HepG2 (cell line): ENCODE measurements at regions not wholly inside any gene's neighbourhood (a gene's known extent, or its start where the extent isn't known, plus 50 kb on each side); places are given as distances from the start of the nearest gene placed in this dataset.

Experiments used
- ATAC-seq: fragments of 200-7000 bp; cut with Tn5 transposase; 3 replicates; pipeline ENCODE4 v1.9.1; 2020; ENCODE audit warnings: mild to moderate bottlenecking, moderate library complexity
- BruUV-seq: library from RNA; stranded (reverse); fragments of 400-500 nt; replicated peaks from 2 replicates; lab custom pipeline; 2021; lab: Mats Ljungman, UMichigan
- CTCF ChIA-PET: fragments of 300-600 bp; formaldehyde crosslinking; extraction: SDS; loops from one replicate; lab custom pipeline; 2021; ENCODE audit warnings: low total read pairs, inconsistent platforms, low intra/inter-chr PET ratio; lab: Yijun Ruan, JAX
- POLR2A ChIA-PET: fragments of 350-600 bp; sonication (Branson Sonifier 250); formaldehyde crosslinking; loops from one replicate; lab custom pipeline; 2020; ENCODE audit warnings: antibody characterized with exemption, inconsistent platforms; lab: Yijun Ruan, JAX
- DNase-seq: peaks from one replicate; pipeline ENCODE4 v3.0.0-alpha.2; 2015; ENCODE audit warnings: low spot score
- FAIRE-seq: peaks from 3 replicates; lab custom pipeline; 2011; peaks lifted over from hg19 to GRCh38; lab: Jason Lieb, UNC
- H2AFZ ChIP-seq: one replicate; pipeline ENCODE4 v1.6.1; 2011; ENCODE audit warnings: low read length, inconsistent platforms
- H3K27ac ChIP-seq: fragments of 300-600 bp; 3 replicates; pipeline ENCODE4 v1.8.0; 2011; ENCODE audit warnings: mixed run types, mild to moderate bottlenecking, mixed read lengths, low read length, inconsistent platforms; ENCODE audit not compliant: insufficient read depth; ENCODE audit errors: extremely low read length
- H3K27me3 ChIP-seq, 2 experiments: fragments of 200-600 bp in 1 of 2; 2 replicates in 1 of 2; 3 replicates in 1 of 2; pipeline versions ENCODE4 v1.6.0 to v1.8.0; 2011; ENCODE audit warnings: low read length in 2 of 2, mild to moderate bottlenecking in 2 of 2, moderate library complexity in 2 of 2, inconsistent platforms in 1 of 2; ENCODE audit not compliant: insufficient read depth in 2 of 2, control insufficient read depth in 1 of 2
- H3K36me3 ChIP-seq, 2 experiments: fragments of 200-600 bp in 1 of 2; replicated peaks in 1 of 2; 2 replicates in 1 of 2; 3 replicates in 1 of 2; pipeline versions ENCODE4 v1.5.1 to v1.8.0; 2011; ENCODE audit warnings: low read length in 2 of 2, inconsistent platforms in 1 of 2; ENCODE audit not compliant: insufficient read depth in 2 of 2, control insufficient read depth in 1 of 2
- H3K4me1 ChIP-seq: 2 replicates; pipeline ENCODE4 v1.5.1; 2012; ENCODE audit warnings: low read length, inconsistent platforms; ENCODE audit not compliant: insufficient read depth
- H3K4me2 ChIP-seq: 2 replicates; pipeline ENCODE4 v1.6.0; 2011; ENCODE audit warnings: low read depth, low read length, inconsistent platforms
- H3K4me3 ChIP-seq, 3 experiments: fragments of 200-600 bp in 1 of 3; sonication (generic), shearing (Covaris generic) in 1 of 3; replicated peaks in 1 of 3; 2 replicates each; pipeline ENCODE4 v1.5.1; 2011 to 2016; ENCODE audit warnings: low read length in 3 of 3, inconsistent platforms in 2 of 3, low read depth in 2 of 3, mild to moderate bottlenecking in 2 of 3, control low read depth in 1 of 3, mixed read lengths in 1 of 3; ENCODE audit not compliant: insufficient read depth in 1 of 3
- H3K79me2 ChIP-seq: one replicate; pipeline ENCODE4 v1.6.1; 2011; ENCODE audit warnings: low read length, inconsistent platforms; ENCODE audit not compliant: insufficient read depth
- H3K9ac ChIP-seq: 2 replicates; pipeline ENCODE4 v1.6.0; 2011; ENCODE audit warnings: mild to moderate bottlenecking, low read depth, low read length, inconsistent platforms; ENCODE audit not compliant: insufficient read depth
- H3K9me3 ChIP-seq: 2 replicates; pipeline ENCODE4 v1.5.1; 2012; ENCODE audit warnings: mild to moderate bottlenecking, low read length
- H4K20me1 ChIP-seq: 2 replicates; pipeline ENCODE4 v1.6.0; 2011; ENCODE audit warnings: inconsistent platforms, mild to moderate bottlenecking, low read length, moderate library complexity; ENCODE audit not compliant: insufficient read depth
- ARID3A ChIP-seq: IDR thresholded peaks from 2 replicates; pipeline ENCODE4 v1.6.1; 2012; ENCODE audit warnings: low read depth, low read length, improper control_type of control experiment
- CSRNP1 ChIP-seq: sonication (generic); formaldehyde crosslinking; IDR thresholded peaks from 2 replicates; pipeline ENCODE4 v1.8.1; 2023; ENCODE audit warnings: mild to moderate bottlenecking, missing genetic modification reagents
- DRAP1 ChIP-seq: IDR thresholded peaks from 2 replicates; pipeline ENCODE4 v1.6.1; 2016; ENCODE audit warnings: missing genetic modification reagents, missing compliant biosample characterization
- NAIF1 ChIP-seq: sonication (generic); formaldehyde crosslinking; IDR thresholded peaks from 2 replicates; pipeline ENCODE4 v1.5.0; 2020; ENCODE audit warnings: mild to moderate bottlenecking, missing genetic modification reagents, borderline replicate concordance
- NCOR1 ChIP-seq: fragments of 200-600 bp; sonication (generic); IDR thresholded peaks from 2 replicates; pipeline ENCODE4 v1.7.0; 2017; ENCODE audit warnings: antibody characterized with exemption, low read length, borderline replicate concordance
- ZNF484 ChIP-seq: sonication (generic); formaldehyde crosslinking; IDR thresholded peaks from 2 replicates; pipeline ENCODE4 v1.5.1; 2020; ENCODE audit warnings: mild to moderate bottlenecking, low read depth, missing genetic modification reagents, borderline replicate concordance
- ZNF660 ChIP-seq: sonication (generic); formaldehyde crosslinking; IDR thresholded peaks from 2 replicates; pipeline ENCODE4 v1.5.1; 2020; ENCODE audit warnings: mild to moderate bottlenecking, low read depth, missing genetic modification reagents, borderline replicate concordance
- WGBS: methylation state at CpG from one replicate; pipeline ENCODE4 v1.1.6; 2017; ENCODE audit warnings: low lambda C conversion rate; 5-methylcytosine and 5-hydroxymethylcytosine counted together
- in situ Hi-C: cut with HindIII; loops from 2 replicates; pipeline ENCODE4 v1.10.0; 2017; ENCODE audit warnings: low pct_unique_long_range_greater_than_20kb; ENCODE audit not compliant: extremely low pct_ligation_motif_present
- intact Hi-C: fragments of 100-400 bp; cut with micrococcal nuclease; formaldehyde crosslinking; loops from one replicate; pipeline ENCODE4 v1.10.0; 2022; ENCODE audit not compliant: unreplicated experiment

- TF ChIP-seq ARID3A (no peak), ZNF660 (CRISPR knock-in tag) (no peak), CSRNP1 (no peak)
- TF ChIP-seq, all 625 proteins: peak for 0
These were observed 209.2 kb upstream of the ZC3H12A start (continued) for GRCh38 chr1:37265156-37265555.

GRCh38 chr1:37265786-37266667 is 208.4 kb upstream of the ZC3H12A start:
- Histone ChIP-seq H4K20me1 (no peaks in the 10 kb centered on the region), H3K27ac (no peak overlapping the region), H3K4me3 (no peak overlapping the region), H3K36me3 (no peaks in the 10 kb centered on the region), H2AFZ (no peak overlapping the region), H3K4me1 (no peaks in the 10 kb centered on the region), H3K9me3 (no peaks in the 10 kb centered on the region), H3K79me2 (no peaks in the 10 kb centered on the region), H3K4me2 (no peak overlapping the region), H3K9ac (no peak overlapping the region), H3K27me3 (no peaks in the 10 kb centered on the region)
- ATAC-seq (no peak), DNase-seq (no peak), FAIRE-seq (no peak)
- no TSS peak for BruUV-seq
- intact Hi-C loops (no loop called here), in situ Hi-C loops (no loop called here)
- ChIA-PET CTCF (no interaction called here), POLR2A (no interaction called here)
- WGBS = 9% methylated on average over 8 of the region's 10 CpGs
- TF ChIP-seq NAIF1 (CRISPR knock-in tag) = no peak
- TF ChIP-seq DRAP1 = no peak
- no peak for TF ChIP-seq NCOR1
- no peak for TF ChIP-seq ZNF484 (CRISPR knock-in tag)
